ENCODE measurements at regions not wholly inside any gene's neighbourhood (a gene's known extent, or its start where the extent isn't known, plus 50 kb on each side); places are given as distances from the start of the nearest gene placed in this dataset.

GRCh38 chr17:33356266-33356665, 63.2 kb upstream of the ASIC2 start:
- CTCF ChIA-PET = no interaction called here
- Histone ChIP-seq H3K27ac (ENCODE audit: control insufficient read depth, insufficient read depth) (no peak overlapping the region), H3K79me2 (ENCODE audit: control insufficient read depth, insufficient read depth, low read length) (no peaks in the 10 kb centered on the region), H3K27me3 (replicated peaks in 1 of 2; ENCODE audit: control insufficient read depth in 2 of 2, insufficient read depth in 2 of 2, low read length in 1 of 2) (no peaks in the 10 kb centered on the region; a peak in 1 of 4 replicates), H4K20me1 (ENCODE audit: control insufficient read depth, insufficient read depth) (no peaks in the 10 kb centered on the region), H3K4me3 (no peak overlapping the region), H3K36me3 (ENCODE audit: control insufficient read depth in 2 of 2, insufficient read depth in 2 of 2, low read length in 1 of 2) (no peaks in the 10 kb centered on the region), H3K4me2 (ENCODE audit: control insufficient read depth, insufficient read depth) (no peak overlapping the region), H3K4me1 (ENCODE audit: control insufficient read depth, insufficient read depth, low read length) (no peaks in the 10 kb centered on the region), H3K9ac (ENCODE audit: control insufficient read depth, insufficient read depth, low read length) (no peak overlapping the region), H2AFZ (ENCODE audit: control insufficient read depth, low read depth, low read length) (no peak overlapping the region), H3K9me3 (replicated peaks; ENCODE audit: control insufficient read depth, insufficient read depth, low read length) (no peaks in the 10 kb centered on the region)
- in situ Hi-C loops (cut with MboI) (no loop called here), intact Hi-C loops (cut with micrococcal nuclease; ENCODE audit: unreplicated experiment) (no loop called here)
- ATAC-seq (no peak), DNase-seq (ENCODE audit: low read depth, low spot score) (no peak), FAIRE-seq (no peak)
- POLR2A ChIA-PET = no interaction called here
- WGBS (ENCODE audit: insufficient coverage, insufficient replicate concordance, low lambda C conversion rate, missing lambda C conversion rate) = 25% methylated on average over 3 of the region's 3 CpGs
- RAD21 ChIA-PET (ENCODE audit: unreplicated experiment) = no interaction called here
- SMC1A ChIA-PET (ENCODE audit: uncharacterized antibody, unreplicated experiment) = no interaction called here
- no TSS peak for BruUV-seq (replicated peaks)
- no peak for TF ChIP-seq BRCA1 (IDR thresholded peaks at IDR 0.05; ENCODE audit: low read depth, low read length)
- no peak for TF ChIP-seq SREBF2 (IDR thresholded peaks at IDR 0.05; ENCODE audit: low read length)
- TF ChIP-seq NFIC (IDR thresholded peaks at IDR 0.05; ENCODE audit: low read depth, low read length) = no peak
- TF ChIP-seq E4F1 (IDR thresholded peaks at IDR 0.05; ENCODE audit: borderline replicate concordance, partially characterized antibody) = no peak
- TF ChIP-seq TBL1XR1 (IDR thresholded peaks at IDR 0.05; ENCODE audit: low read depth, low read length) = no peak
- TF ChIP-seq KAT2A (conservative IDR thresholded peaks at IDR 0.05; ENCODE audit: control insufficient read depth, low read depth, low read length) = no peak
- TF ChIP-seq ZNF384 (IDR thresholded peaks at IDR 0.05; ENCODE audit: borderline replicate concordance, low read depth, low read length) = no peak
- no peak for TF ChIP-seq HCFC1 (IDR thresholded peaks at IDR 0.05; ENCODE audit: low read length)
- no peak for TF ChIP-seq ATF3 (IDR thresholded peaks at IDR 0.05; ENCODE audit: borderline replicate concordance, extremely low read depth, low read depth, low read length)

Data from GM12878 (cell line).